ENCODE measurements at regions not wholly inside any gene's neighbourhood (a gene's known extent, or its start where the extent isn't known, plus 50 kb on each side); places are given as distances from the start of the nearest gene placed in this dataset.

DNA sequence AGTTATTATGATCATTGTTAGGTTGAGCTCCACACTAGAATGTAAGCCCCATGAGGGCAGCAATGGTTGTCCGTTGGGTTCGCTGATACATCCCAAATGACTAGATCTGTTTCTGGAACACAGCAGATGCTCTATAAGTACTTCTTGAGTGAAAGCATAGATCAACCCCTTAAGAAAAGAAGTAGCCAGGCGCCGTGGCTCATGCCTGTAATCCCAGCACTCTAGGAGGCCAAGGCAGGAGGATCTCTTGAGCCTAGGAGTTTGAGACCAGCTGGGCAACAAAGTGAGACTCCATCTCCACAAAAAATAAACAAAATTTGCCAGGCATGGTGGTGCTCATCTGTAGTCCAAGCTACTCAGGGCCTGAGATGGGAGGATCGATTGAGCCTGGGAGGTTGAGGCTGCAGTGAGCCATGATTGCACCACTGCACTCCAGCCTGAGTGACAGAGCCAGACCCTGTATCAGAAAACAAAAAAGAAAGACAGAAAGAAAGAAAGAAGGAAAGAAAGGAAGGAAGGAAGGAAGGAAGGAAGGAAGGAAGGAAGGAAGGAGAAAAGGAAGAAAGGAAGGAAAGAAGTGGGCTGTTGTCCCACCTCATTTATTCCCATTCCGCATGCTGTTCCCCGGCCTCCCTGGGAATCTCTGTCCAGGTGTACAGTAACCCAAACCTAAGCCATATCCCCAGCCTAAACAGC is 54.4 kb upstream of the RPL38 start:
- Mint-ChIP-seq H3K27ac (no peak overlapping the region), H3K4me3 (no peak overlapping the region), H3K4me1 (peaks cover 22% of the 10 kb centered on the region), H3K9me3 (peaks cover 4% of the 10 kb centered on the region), H3K36me3 (peaks cover under 1% of the 10 kb centered on the region), H3K27me3 (ENCODE audit: low read depth) (no peaks in the 10 kb centered on the region; the same call in 1 of the 2 replicates)
- DNase-seq (ENCODE audit: low spot score) (no peak), ATAC-seq (no peak)
- ChIA-PET POLR2A (no interaction called here), CTCF (interaction anchor here (1.2 to 1.8 kb wide), 3 partner anchors 15 to 59 kb away, joined by 3 to 7 read pairs (median 5); no protein-coding TSS in a partner anchor)
- TF ChIP-seq SOX15 (CRISPR knock-in tag; IDR thresholded peaks at IDR 0.05) = no peak
- no peak for TF ChIP-seq KAT7 (CRISPR knock-in tag; IDR thresholded peaks at IDR 0.05; ENCODE audit: borderline replicate concordance)
- no peak for TF ChIP-seq GABPB1 (CRISPR knock-in tag; IDR thresholded peaks at IDR 0.05)
- no peak for TF ChIP-seq FOXJ3 (CRISPR knock-in tag; IDR thresholded peaks at IDR 0.05; ENCODE audit: borderline replicate concordance)
- no peak for TF ChIP-seq ETV6 (CRISPR knock-in tag; IDR thresholded peaks at IDR 0.05)
- TF ChIP-seq ZNF219 (CRISPR knock-in tag; IDR thresholded peaks at IDR 0.05; ENCODE audit: borderline replicate concordance) = no peak
- no peak for TF ChIP-seq IRF2 (CRISPR knock-in tag; IDR thresholded peaks at IDR 0.05; ENCODE audit: borderline replicate concordance, low read depth)
- no peak for TF ChIP-seq TP53 (CRISPR knock-in tag; IDR thresholded peaks at IDR 0.05)
- TF ChIP-seq ZNF512 (CRISPR knock-in tag; IDR thresholded peaks at IDR 0.05; ENCODE audit: borderline replicate concordance) = no peak
- no peak for TF ChIP-seq STAT6 (CRISPR knock-in tag; conservative IDR thresholded peaks at IDR 0.05; ENCODE audit: low read depth)
- TF ChIP-seq ZNF121 (CRISPR knock-in tag; IDR thresholded peaks at IDR 0.05) = no peak
- TF ChIP-seq JUN (CRISPR knock-in tag; IDR thresholded peaks at IDR 0.05) = no peak
- TF ChIP-seq GTF2I (CRISPR knock-in tag; conservative IDR thresholded peaks at IDR 0.05) = no peak
- no peak for TF ChIP-seq E2F1 (CRISPR knock-in tag; IDR thresholded peaks at IDR 0.05)
- TF ChIP-seq SMAD3 (CRISPR knock-in tag; IDR thresholded peaks at IDR 0.05; ENCODE audit: borderline replicate concordance) = no peak
- TF ChIP-seq HMGA2 (CRISPR knock-in tag; IDR thresholded peaks at IDR 0.05) = no peak
- TF ChIP-seq, protein P1, sequence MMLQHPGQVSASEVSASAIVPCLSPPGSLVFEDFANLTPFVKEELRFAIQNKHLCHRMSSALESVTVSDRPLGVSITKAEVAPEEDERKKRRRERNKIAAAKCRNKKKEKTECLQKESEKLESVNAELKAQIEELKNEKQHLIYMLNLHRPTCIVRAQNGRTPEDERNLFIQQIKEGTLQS (CRISPR knock-in tag; conservative IDR thresholded peaks at IDR 0.05) = no peak

DNA sequence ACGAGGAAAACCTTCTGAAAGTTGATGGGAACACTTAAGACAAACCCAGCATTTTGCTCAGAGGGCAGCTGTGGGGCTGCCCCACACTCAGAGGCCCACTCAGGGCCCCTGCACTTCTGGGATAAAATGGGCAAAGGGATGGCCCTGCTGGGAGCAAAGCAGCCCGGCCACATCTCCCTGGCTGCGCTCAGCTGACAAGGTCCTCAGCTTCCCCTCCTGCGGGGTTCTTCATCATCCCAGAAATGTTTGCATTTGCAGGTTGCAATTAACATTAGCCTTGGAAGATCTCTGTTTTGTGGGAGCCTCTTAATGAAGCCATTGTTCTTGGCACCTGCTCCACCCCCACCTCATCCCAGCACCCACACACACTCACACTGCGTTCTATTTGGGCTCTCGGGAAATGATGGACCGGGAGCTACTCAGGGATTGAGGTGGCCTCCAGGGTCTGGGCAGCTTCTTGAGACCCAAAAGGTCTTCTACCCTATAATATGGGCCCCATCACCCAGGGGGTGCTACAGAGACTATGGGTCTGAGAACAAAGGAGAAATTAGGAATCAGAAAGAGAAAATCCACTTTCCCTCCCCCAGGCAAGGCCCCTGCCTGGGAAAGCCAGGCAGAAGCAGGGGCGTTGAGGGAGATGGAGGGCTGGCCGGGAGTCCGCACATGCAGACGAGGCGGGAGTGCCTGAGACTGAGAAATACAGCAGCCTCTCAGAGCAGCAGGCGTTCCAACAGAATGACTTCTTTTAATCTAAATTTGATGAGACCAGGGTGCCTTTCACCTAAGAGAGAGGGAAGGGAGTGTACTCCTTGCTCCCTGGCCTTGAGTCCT is 53.7 kb upstream of the RPL38 start:
- H3K27ac Mint-ChIP-seq = no peak overlapping the region
- CTCF ChIA-PET = interaction anchor here (1.2 to 1.8 kb wide), 3 partner anchors 14 to 60 kb away, joined by 3 to 7 read pairs (median 5); no protein-coding TSS in a partner anchor
- H3K36me3 Mint-ChIP-seq = no peaks in the 10 kb centered on the region
- ATAC-seq = no peak
- H3K9me3 Mint-ChIP-seq = 0 out of 2 replicates have a peak, but pooled peaks cover 3% of the 10 kb centered on the region
- no peaks in the 10 kb centered on the region; the same call in 1 of the 2 replicates for H3K27me3 Mint-ChIP-seq (ENCODE audit: low read depth)
- no peak overlapping the region for H3K4me3 Mint-ChIP-seq
- DNase-seq (ENCODE audit: low spot score) = no peak
- POLR2A ChIA-PET = no interaction called here
- H3K4me1 Mint-ChIP-seq = peaks cover 22% of the 10 kb centered on the region
- TF ChIP-seq NFATC4 (CRISPR knock-in tag; IDR thresholded peaks at IDR 0.05) (no peak), TCF7 (CRISPR knock-in tag; IDR thresholded peaks at IDR 0.05; ENCODE audit: low read depth) (no peak), SOX15 (CRISPR knock-in tag; IDR thresholded peaks at IDR 0.05) (no peak), ZNF671 (CRISPR knock-in tag; IDR thresholded peaks at IDR 0.05) (no peak), KAT7 (CRISPR knock-in tag; IDR thresholded peaks at IDR 0.05; ENCODE audit: borderline replicate concordance) (no peak), SMAD4 (CRISPR knock-in tag; IDR thresholded peaks at IDR 0.05) (no peak), CREM (CRISPR knock-in tag; IDR thresholded peaks at IDR 0.05) (no peak), ZNF232 (CRISPR knock-in tag; IDR thresholded peaks at IDR 0.05) (no peak), RORB (CRISPR knock-in tag; IDR thresholded peaks at IDR 0.05) (no peak), ZNF219 (CRISPR knock-in tag; IDR thresholded peaks at IDR 0.05; ENCODE audit: borderline replicate concordance) (no peak), ZNF138 (CRISPR knock-in tag; conservative IDR thresholded peaks at IDR 0.05) (no peak), ZNF263 (CRISPR knock-in tag; IDR thresholded peaks at IDR 0.05; ENCODE audit: low read depth) (no peak)
- TF ChIP-seq, protein P1 (CRISPR knock-in tag; conservative IDR thresholded peaks at IDR 0.05) = no peak
- TF ChIP-seq, protein P2, sequence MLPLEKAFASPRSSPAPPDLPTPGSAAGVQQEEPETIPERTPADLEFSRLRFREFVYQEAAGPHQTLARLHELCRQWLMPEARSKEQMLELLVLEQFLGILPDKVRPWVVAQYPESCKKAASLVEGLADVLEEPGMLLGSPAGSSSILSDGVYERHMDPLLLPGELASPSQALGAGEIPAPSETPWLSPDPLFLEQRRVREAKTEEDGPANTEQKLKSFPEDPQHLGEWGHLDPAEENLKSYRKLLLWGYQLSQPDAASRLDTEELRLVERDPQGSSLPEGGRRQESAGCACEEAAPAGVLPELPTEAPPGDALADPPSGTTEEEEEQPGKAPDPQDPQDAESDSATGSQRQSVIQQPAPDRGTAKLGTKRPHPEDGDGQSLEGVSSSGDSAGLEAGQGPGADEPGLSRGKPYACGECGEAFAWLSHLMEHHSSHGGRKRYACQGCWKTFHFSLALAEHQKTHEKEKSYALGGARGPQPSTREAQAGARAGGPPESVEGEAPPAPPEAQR (CRISPR knock-in tag; IDR thresholded peaks at IDR 0.05) = no peak
